K562 (cell line): ENCODE measurements at regions not wholly inside any gene's neighbourhood (a gene's known extent, or its start where the extent isn't known, plus 50 kb on each side); places are given as distances from the start of the nearest gene placed in this dataset.

Source experiments
- ATAC-seq: fragments of 200-7000 bp; cut with Tn5 transposase; 3 replicates; pipeline ENCODE4 v1.9.1; 2020; ENCODE audit warnings: moderate library complexity
- BruUV-seq: library from RNA; stranded (reverse); fragments of 400-500 nt; replicated peaks from 2 replicates; lab custom pipeline; 2021; lab: Mats Ljungman, UMichigan
- CTCF ChIA-PET: fragments of 300-600 bp; formaldehyde crosslinking; extraction: SDS; loops from one replicate; lab custom pipeline; 2021; ENCODE audit warnings: low intra/inter-chr PET ratio; lab: Yijun Ruan, JAX
- POLR2A ChIA-PET: fragments of 300-600, 350-650 bp; sonication (Branson Sonifier 250); formaldehyde crosslinking; extraction: SDS; loops from one replicate; lab custom pipeline; 2021; ENCODE audit warnings: antibody characterized with exemption, inconsistent platforms; lab: Yijun Ruan, JAX
- DNase-seq, 4 experiments: peaks; one replicate each; pipeline versions ENCODE4 v3.0.0 to v3.0.0-alpha.2; 2011 to 2018; ENCODE audit warnings: low spot score in 3 of 4, mixed read lengths in 3 of 4; ENCODE audit errors: extremely low read depth in 1 of 4
- FAIRE-seq: peaks from 2 replicates; lab custom pipeline; 2011; peaks lifted over from hg19 to GRCh38; lab: Jason Lieb, UNC
- H2AFZ ChIP-seq: 2 replicates; pipeline ENCODE4 v1.6.0; 2011; ENCODE audit warnings: low read depth, low read length, control low read depth, inconsistent platforms
- H3K27ac ChIP-seq: fragments of 200-600 bp; 3 replicates; pipeline ENCODE4 v1.8.0; 2011; ENCODE audit warnings: low read depth, mild to moderate bottlenecking, control low read depth, inconsistent platforms, low read length, moderate library complexity, mixed read lengths; ENCODE audit errors: extremely low read depth
- H3K27me3 ChIP-seq, 2 experiments: fragments of 300-600 bp in 1 of 2; 2 replicates in 1 of 2; 3 replicates in 1 of 2; pipeline versions ENCODE4 v1.6.0 to v1.8.0; 2011; ENCODE audit warnings: inconsistent platforms in 2 of 2, low read length in 2 of 2, mild to moderate bottlenecking in 1 of 2, mixed read lengths in 1 of 2, moderate library complexity in 1 of 2; ENCODE audit not compliant: control insufficient read depth in 2 of 2, insufficient read depth in 2 of 2
- H3K36me3 ChIP-seq: fragments of 300-600 bp; 3 replicates; pipeline ENCODE4 v1.8.0; 2011; ENCODE audit warnings: mild to moderate bottlenecking, low read length, inconsistent platforms; ENCODE audit not compliant: control insufficient read depth, insufficient read depth
- H3K4me1 ChIP-seq, 2 experiments: fragments of 200-600 bp in 1 of 2; replicated peaks in 1 of 2; 2 replicates in 1 of 2; 3 replicates in 1 of 2; pipeline versions ENCODE4 v1.5.1 to v1.8.0; 2011; ENCODE audit warnings: inconsistent platforms in 2 of 2, low read length in 2 of 2, mild to moderate bottlenecking in 1 of 2, mixed read lengths in 1 of 2, moderate library complexity in 1 of 2; ENCODE audit not compliant: control insufficient read depth in 2 of 2, insufficient read depth in 2 of 2
- H3K4me2 ChIP-seq: 2 replicates; pipeline ENCODE4 v1.6.1; 2011; ENCODE audit warnings: low read length, control low read depth, inconsistent platforms, mixed read lengths; ENCODE audit not compliant: insufficient read depth
- H3K4me3 ChIP-seq: fragments of 200-600 bp; sonication (generic), shearing (Covaris generic); 2 replicates; pipeline ENCODE4 v1.5.1; 2016; ENCODE audit warnings: control low read depth, inconsistent platforms
- H3K79me2 ChIP-seq: fragments of 200-600 bp; 3 replicates; pipeline ENCODE4 v1.8.0; 2011; ENCODE audit warnings: low read length, inconsistent platforms; ENCODE audit not compliant: control insufficient read depth, insufficient read depth
- H3K9ac ChIP-seq, 2 experiments: 2 replicates each; pipeline versions ENCODE4 v1.6.0 to v1.6.1; 2011; ENCODE audit warnings: low read depth in 2 of 2, low read length in 2 of 2, control low read depth in 1 of 2, inconsistent platforms in 1 of 2, mild to moderate bottlenecking in 1 of 2, mixed read lengths in 1 of 2; ENCODE audit not compliant: insufficient read depth in 1 of 2
- H3K9me1 ChIP-seq: one replicate; pipeline ENCODE4 v1.6.0; 2011; ENCODE audit warnings: inconsistent platforms, mild to moderate bottlenecking, low read length, moderate library complexity; ENCODE audit not compliant: control insufficient read depth, insufficient read depth
- H3K9me3 ChIP-seq: replicated peaks from 2 replicates; pipeline ENCODE4 v1.5.1; 2011; ENCODE audit warnings: low read depth, low read length, inconsistent platforms; ENCODE audit not compliant: control insufficient read depth, insufficient read depth
- H4K20me1 ChIP-seq: replicated peaks from 2 replicates; pipeline ENCODE4 v1.6.1; 2011; ENCODE audit warnings: low read length, inconsistent platforms, mixed read lengths; ENCODE audit not compliant: control insufficient read depth, insufficient read depth
- BRF2 ChIP-seq: IDR thresholded peaks from 3 replicates; pipeline ENCODE4 v1.6.1; 2011; ENCODE audit warnings: borderline replicate concordance, mild to moderate bottlenecking; ENCODE audit not compliant: insufficient read length, insufficient read depth
- CBFA2T3 ChIP-seq: fragments of 450-650 bp; IDR thresholded peaks from 2 replicates; pipeline ENCODE4 v1.6.1; 2017
- CBX3 ChIP-seq, 2 experiments: IDR thresholded peaks; 1 replicate in 1 of 2; 2 replicates in 1 of 2; pipeline ENCODE4 v1.6.1; 2012; ENCODE audit warnings: inconsistent platforms in 2 of 2, low read length in 2 of 2, borderline replicate concordance in 1 of 2, control low read depth in 1 of 2
- E2F4 ChIP-seq: sonication (generic); formaldehyde crosslinking; IDR thresholded peaks from 2 replicates; pipeline ENCODE4 v1.8.0; 2022; ENCODE audit warnings: mild to moderate bottlenecking, low read depth, missing genetic modification reagents
- HES1 ChIP-seq: fragments of 450-650 bp; IDR thresholded peaks from 2 replicates; pipeline ENCODE4 v1.6.1; 2016; ENCODE audit warnings: low read depth, mild to moderate bottlenecking, moderate library complexity
- ID3 ChIP-seq, 2 experiments: fragments of 250-450 bp in 1 of 2; fragments of 450-650 bp in 1 of 2; sonication (Bioruptor Pico) in 1 of 2; IDR thresholded peaks; 2 replicates each; pipeline versions ENCODE4 v1.6.1 to v1.8.0; 2016 to 2021; ENCODE audit warnings: mild to moderate bottlenecking in 2 of 2, moderate library complexity in 2 of 2, missing compliant biosample characterization in 1 of 2, missing genetic modification characterization in 1 of 2
- IRF9 ChIP-seq: fragments of 450-650 bp; IDR thresholded peaks from 2 replicates; pipeline ENCODE4 v1.6.1; 2016; ENCODE audit warnings: missing biosample characterization, missing genetic modification characterization
- KLF10 ChIP-seq: fragments of 250-450 bp; sonication (Bioruptor Pico); IDR thresholded peaks from 2 replicates; pipeline ENCODE4 v1.6.1; 2021; ENCODE audit warnings: matching md5 sums
- NCOA1 ChIP-seq: fragments of 450-650 bp; IDR thresholded peaks from 2 replicates; pipeline ENCODE4 v1.6.1; 2016; ENCODE audit warnings: low read depth
- RNF219 ChIP-seq: fragments of 250-450 bp; sonication (Bioruptor Pico); IDR thresholded peaks from 2 replicates; pipeline ENCODE4 v1.5.0; 2022; ENCODE audit warnings: mild to moderate bottlenecking
- THRA ChIP-seq: fragments of 450-650 bp; IDR thresholded peaks from 2 replicates; pipeline ENCODE4 v1.6.1; 2017; ENCODE audit warnings: mild to moderate bottlenecking, moderate library complexity
- ZBTB17 ChIP-seq: fragments of 450-650 bp; formaldehyde crosslinking; IDR thresholded peaks from 2 replicates; pipeline ENCODE4 v1.4.0; 2020; ENCODE audit warnings: mild to moderate bottlenecking
- ZNF511 ChIP-seq: sonication (generic); formaldehyde crosslinking; IDR thresholded peaks from 2 replicates; pipeline ENCODE4 v1.8.0; 2022; ENCODE audit warnings: mild to moderate bottlenecking, missing genetic modification reagents
- ZNF830 ChIP-seq: fragments of 250-450 bp; sonication (Bioruptor Pico); IDR thresholded peaks from 2 replicates; pipeline ENCODE4 v1.5.0; 2021; ENCODE audit warnings: mild to moderate bottlenecking
- WGBS: fragments of 100-300 bp; shearing (Covaris generic); methylation state at CpG from one replicate; pipeline ENCODE4 v1.1.6; 2016; ENCODE audit warnings: low coverage, mixed read lengths; ENCODE audit not compliant: insufficient coverage; ENCODE audit errors: missing lambda C conversion rate; 5-methylcytosine and 5-hydroxymethylcytosine counted together
- in situ Hi-C: fragments of 300-500 bp; cut with MboI; formaldehyde crosslinking; loops from 4 replicates; pipeline ENCODE4 v1.15.0; 2018; ENCODE audit warnings: inconsistent platforms, mixed read lengths
- intact Hi-C: fragments of 100-400 bp; cut with micrococcal nuclease; formaldehyde crosslinking; loops from 2 replicates; pipeline ENCODE4 v1.14.2; 2022

- ChIA-PET CTCF (no interaction called here), POLR2A (no interaction called here)
- FAIRE-seq (no peak), ATAC-seq (no peak), DNase-seq (no peak)
- Histone ChIP-seq H2AFZ (no peak overlapping the region), H3K4me1 (no peaks in the 10 kb centered on the region), H3K9me3 (no peaks in the 10 kb centered on the region), H3K27me3 (no peaks in the 10 kb centered on the region; a peak in 1 of 5 replicates), H3K9ac (no peak overlapping the region), H3K4me3 (no peak overlapping the region), H3K36me3 (no peaks in the 10 kb centered on the region), H3K79me2 (no peaks in the 10 kb centered on the region), H3K9me1 (no peaks in the 10 kb centered on the region), H4K20me1 (no peaks in the 10 kb centered on the region), H3K4me2 (no peak overlapping the region), H3K27ac (no peak overlapping the region)
- intact Hi-C loops (no loop called here), in situ Hi-C loops (no loop called here)
- 0% methylated on average over 2 of the region's 2 CpGs for WGBS
- BruUV-seq, result no TSS peak
- TF ChIP-seq NCOA1 (no peak), IRF9 (tag) (no peak), CBX3 (IDR thresholded peaks at IDR 0.05; ENCODE audit: borderline replicate concordance in 1 of 2, low read length in 2 of 2) (no peak), HES1 (no peak), CBFA2T3 (no peak), RNF219 (CRISPR knock-in tag) (no peak), ZNF511 (CRISPR knock-in tag) (no peak), E2F4 (CRISPR knock-in tag) (no peak), ZBTB17 (CRISPR knock-in tag) (no peak), ZNF830 (CRISPR knock-in tag) (no peak), ID3 (CRISPR knock-in tag; IDR thresholded peaks at IDR 0.05) (no peak), ID3 (tag; IDR thresholded peaks at IDR 0.05) (no peak), THRA (no peak), BRF2 (no peak), KLF10 (CRISPR knock-in tag) (no peak)
Measured at GRCh38 chr12:74339211-74339610, 198.4 kb upstream of the ATXN7L3B start.
